SK-N-MC (cell line): ENCODE measurements at regions not wholly inside any gene's neighbourhood (a gene's known extent, or its start where the extent isn't known, plus 50 kb on each side); places are given as distances from the start of the nearest gene placed in this dataset.

Experiments used
- EZH2 ChIP-seq: fragments of 200-600 bp; sonication (generic); IDR thresholded peaks from one replicate; pipeline ENCODE4 v1.6.1; 2017; ENCODE audit warnings: antibody characterized with exemption
- FOXP2 ChIP-seq: optimal IDR thresholded peaks from 2 replicates; pipeline ENCODE3; 2011; ENCODE audit warnings: mild to moderate bottlenecking, moderate library complexity; ENCODE audit not compliant: insufficient read depth; ENCODE audit errors: extremely low read length, control extremely low read depth
- POLR2AphosphoS5 ChIP-seq: IDR thresholded peaks from 2 replicates; pipeline ENCODE4 v1.6.1; 2012; ENCODE audit warnings: mild to moderate bottlenecking, low read depth, low read length, borderline replicate concordance

- no peak for TF ChIP-seq EZH2
- TF ChIP-seq POLR2AphosphoS5: no peak
- TF ChIP-seq FOXP2: no peak
Observed at GRCh38 chr5:82622711-82623514, 344.8 kb upstream of the RPS23 start.
